Hematopoietic multipotent progenitor cell treated with erythropoietin and hydrocortisone succinate and interleukin-3 and kit ligand, for 8 days (in vitro differentiated cells): ENCODE measurements at regions not wholly inside any gene's neighbourhood (a gene's known extent, or its start where the extent isn't known, plus 50 kb on each side); places are given as distances from the start of the nearest gene placed in this dataset.
"Not testable (repeated sequence)": the region's sequence is repeated elsewhere in the genome, so short reads cannot be mapped to it uniquely, and the experiment has no call there.

Source experiments
- DNase-seq: peaks from one replicate; pipeline ENCODE4 v3.0.0-alpha.2; 2015

- no peak for DNase-seq
Observed at GRCh38 chr15:62653122-62653521, 389.4 kb upstream of the TPM1 start.

GRCh38 chr15:62656071-62656470, 386.5 kb upstream of the TPM1 start:
- no peak for DNase-seq

GRCh38 chr15:62657501-62657900, 385.0 kb upstream of the TPM1 start:
- not testable (repeated sequence) for DNase-seq

- DNase-seq, result no peak
Observed at GRCh38 chr15:62658498-62658897, 384.0 kb upstream of the TPM1 start.

GRCh38 chr15:62663547-62663946, 379.0 kb upstream of the TPM1 start:
- DNase-seq, result no peak

GRCh38 chr15:62665449-62665848, 377.1 kb upstream of the TPM1 start:
- DNase-seq, result no peak

- DNase-seq, result peak; percentile 65
Observed at GRCh38 chr15:62666046-62666445, 376.5 kb upstream of the TPM1 start.

- no peak for DNase-seq
Observed at GRCh38 chr15:62672268-62672667, 370.3 kb upstream of the TPM1 start.

GRCh38 chr15:62676891-62677290, 365.7 kb upstream of the TPM1 start:
- no peak for DNase-seq

GRCh38 chr15:62681939-62682896, 360.3 kb upstream of the TPM1 start:
- no peak for DNase-seq

- not testable (repeated sequence) for DNase-seq
Observed at GRCh38 chr15:62683192-62683591, 359.4 kb upstream of the TPM1 start.

GRCh38 chr15:62684123-62684808, 358.3 kb upstream of the TPM1 start:
- peak; percentile 26 for DNase-seq

- DNase-seq, result no peak
Observed at GRCh38 chr15:62691008-62691407, 351.5 kb upstream of the TPM1 start.

- no peak for DNase-seq
Observed at GRCh38 chr15:62697636-62698035, 344.9 kb upstream of the TPM1 start.

- DNase-seq, result no peak
Observed at GRCh38 chr15:62698646-62699045, 343.9 kb upstream of the TPM1 start.

GRCh38 chr15:62706317-62706716, 336.2 kb upstream of the TPM1 start:
- DNase-seq, result no peak

GRCh38 chr15:62708470-62708869, 334.1 kb upstream of the TPM1 start:
- no peak for DNase-seq

GRCh38 chr15:62709261-62709660, 333.3 kb upstream of the TPM1 start:
- no peak for DNase-seq

GRCh38 chr15:62711691-62712454, 330.7 kb upstream of the TPM1 start:
- DNase-seq, result no peak

- DNase-seq, result no peak
Observed at GRCh38 chr15:62712455-62712839, 330.1 kb upstream of the TPM1 start.

GRCh38 chr15:62715946-62716345, 326.6 kb upstream of the TPM1 start:
- no peak for DNase-seq

- DNase-seq, result no peak
Observed at GRCh38 chr15:62717496-62717895, 325.1 kb upstream of the TPM1 start.

- no peak for DNase-seq
Observed at GRCh38 chr15:62719316-62719715, 323.2 kb upstream of the TPM1 start.
